ENCODE measurements at regions not wholly inside any gene's neighbourhood (a gene's known extent, or its start where the extent isn't known, plus 50 kb on each side); places are given as distances from the start of the nearest gene placed in this dataset.

GRCh38 chr2:8533923-8534322 lies 147.9 kb upstream of the ID2 start:
- TF ChIP-seq CTCF (IDR thresholded peaks at IDR 0.05; ENCODE audit: low read depth, low read length) (no peak), POLR2A (IDR thresholded peaks at IDR 0.05; ENCODE audit: extremely low read depth, insufficient read length) (no peak), MAX (IDR thresholded peaks at IDR 0.05; ENCODE audit: low read depth, low read length) (no peak), MYC (IDR thresholded peaks at IDR 0.05; ENCODE audit: low read depth, low read length) (no peak)

Measured in NB4 (cell line).